HepG2 (cell line): ENCODE measurements at regions not wholly inside any gene's neighbourhood (a gene's known extent, or its start where the extent isn't known, plus 50 kb on each side); places are given as distances from the start of the nearest gene placed in this dataset.

ENCODE experiments used
- ATAC-seq: fragments of 200-7000 bp; cut with Tn5 transposase; 3 replicates; pipeline ENCODE4 v1.9.1; 2020; ENCODE audit warnings: mild to moderate bottlenecking, moderate library complexity
- BruUV-seq: library from RNA; stranded (reverse); fragments of 400-500 nt; replicated peaks from 2 replicates; lab custom pipeline; 2021; lab: Mats Ljungman, UMichigan
- CTCF ChIA-PET: fragments of 300-600 bp; formaldehyde crosslinking; extraction: SDS; loops from one replicate; lab custom pipeline; 2021; ENCODE audit warnings: low total read pairs, inconsistent platforms, low intra/inter-chr PET ratio; lab: Yijun Ruan, JAX
- POLR2A ChIA-PET: fragments of 350-600 bp; sonication (Branson Sonifier 250); formaldehyde crosslinking; loops from one replicate; lab custom pipeline; 2020; ENCODE audit warnings: antibody characterized with exemption, inconsistent platforms; lab: Yijun Ruan, JAX
- DNase-seq: peaks from one replicate; pipeline ENCODE4 v3.0.0-alpha.2; 2015; ENCODE audit warnings: low spot score
- FAIRE-seq: peaks from 3 replicates; lab custom pipeline; 2011; peaks lifted over from hg19 to GRCh38; lab: Jason Lieb, UNC
- H2AFZ ChIP-seq: one replicate; pipeline ENCODE4 v1.6.1; 2011; ENCODE audit warnings: low read length, inconsistent platforms
- H3K27ac ChIP-seq: fragments of 300-600 bp; 3 replicates; pipeline ENCODE4 v1.8.0; 2011; ENCODE audit warnings: mixed run types, mild to moderate bottlenecking, mixed read lengths, low read length, inconsistent platforms; ENCODE audit not compliant: insufficient read depth; ENCODE audit errors: extremely low read length
- H3K27me3 ChIP-seq, 2 experiments: fragments of 200-600 bp in 1 of 2; 2 replicates in 1 of 2; 3 replicates in 1 of 2; pipeline versions ENCODE4 v1.6.0 to v1.8.0; 2011; ENCODE audit warnings: low read length in 2 of 2, mild to moderate bottlenecking in 2 of 2, moderate library complexity in 2 of 2, inconsistent platforms in 1 of 2; ENCODE audit not compliant: insufficient read depth in 2 of 2, control insufficient read depth in 1 of 2
- H3K36me3 ChIP-seq, 2 experiments: fragments of 200-600 bp in 1 of 2; replicated peaks in 1 of 2; 2 replicates in 1 of 2; 3 replicates in 1 of 2; pipeline versions ENCODE4 v1.5.1 to v1.8.0; 2011; ENCODE audit warnings: low read length in 2 of 2, inconsistent platforms in 1 of 2; ENCODE audit not compliant: insufficient read depth in 2 of 2, control insufficient read depth in 1 of 2
- H3K4me1 ChIP-seq: 2 replicates; pipeline ENCODE4 v1.5.1; 2012; ENCODE audit warnings: low read length, inconsistent platforms; ENCODE audit not compliant: insufficient read depth
- H3K4me2 ChIP-seq: 2 replicates; pipeline ENCODE4 v1.6.0; 2011; ENCODE audit warnings: low read depth, low read length, inconsistent platforms
- H3K4me3 ChIP-seq, 3 experiments: fragments of 200-600 bp in 1 of 3; sonication (generic), shearing (Covaris generic) in 1 of 3; replicated peaks in 1 of 3; 2 replicates each; pipeline ENCODE4 v1.5.1; 2011 to 2016; ENCODE audit warnings: low read length in 3 of 3, inconsistent platforms in 2 of 3, low read depth in 2 of 3, mild to moderate bottlenecking in 2 of 3, control low read depth in 1 of 3, mixed read lengths in 1 of 3; ENCODE audit not compliant: insufficient read depth in 1 of 3
- H3K79me2 ChIP-seq: one replicate; pipeline ENCODE4 v1.6.1; 2011; ENCODE audit warnings: low read length, inconsistent platforms; ENCODE audit not compliant: insufficient read depth
- H3K9ac ChIP-seq: 2 replicates; pipeline ENCODE4 v1.6.0; 2011; ENCODE audit warnings: mild to moderate bottlenecking, low read depth, low read length, inconsistent platforms; ENCODE audit not compliant: insufficient read depth
- H3K9me3 ChIP-seq: 2 replicates; pipeline ENCODE4 v1.5.1; 2012; ENCODE audit warnings: mild to moderate bottlenecking, low read length
- H4K20me1 ChIP-seq: 2 replicates; pipeline ENCODE4 v1.6.0; 2011; ENCODE audit warnings: inconsistent platforms, mild to moderate bottlenecking, low read length, moderate library complexity; ENCODE audit not compliant: insufficient read depth
- BORCS8-MEF2B ChIP-seq: sonication (generic); formaldehyde crosslinking; IDR thresholded peaks from 2 replicates; pipeline ENCODE4 v1.8.0; 2022; ENCODE audit warnings: mild to moderate bottlenecking, missing genetic modification reagents
- E2F2 ChIP-seq: sonication (generic); formaldehyde crosslinking; IDR thresholded peaks from 2 replicates; pipeline ENCODE4 v1.4.0; 2020; ENCODE audit warnings: missing genetic modification reagents, borderline replicate concordance
- FOXP4 ChIP-seq: sonication (generic); formaldehyde crosslinking; IDR thresholded peaks from 2 replicates; pipeline ENCODE4 v1.4.0; 2020; ENCODE audit warnings: missing genetic modification reagents
- ZNF142 ChIP-seq: sonication (generic); formaldehyde crosslinking; IDR thresholded peaks from 2 replicates; pipeline ENCODE4 v1.4.0; 2020; ENCODE audit warnings: missing genetic modification reagents
- ZNF230 ChIP-seq: sonication (generic); formaldehyde crosslinking; IDR thresholded peaks from 2 replicates; pipeline ENCODE4 v1.4.0; 2020; ENCODE audit warnings: mild to moderate bottlenecking, missing genetic modification reagents
- ZNF556 ChIP-seq: sonication (generic); formaldehyde crosslinking; IDR thresholded peaks from 2 replicates; pipeline ENCODE4 v1.4.0; 2020; ENCODE audit warnings: mild to moderate bottlenecking, missing genetic modification reagents, borderline replicate concordance
- ZNF580 ChIP-seq: IDR thresholded peaks from 2 replicates; pipeline ENCODE4 v1.6.1; 2016; ENCODE audit warnings: low read depth, borderline replicate concordance
- ZSCAN9 ChIP-seq: IDR thresholded peaks from 2 replicates; pipeline ENCODE4 v1.6.1; 2016; ENCODE audit warnings: borderline replicate concordance
- WGBS: methylation state at CpG from one replicate; pipeline ENCODE4 v1.1.6; 2017; ENCODE audit warnings: low lambda C conversion rate; 5-methylcytosine and 5-hydroxymethylcytosine counted together
- in situ Hi-C: cut with HindIII; loops from 2 replicates; pipeline ENCODE4 v1.10.0; 2017; ENCODE audit warnings: low pct_unique_long_range_greater_than_20kb; ENCODE audit not compliant: extremely low pct_ligation_motif_present
- intact Hi-C: fragments of 100-400 bp; cut with micrococcal nuclease; formaldehyde crosslinking; loops from one replicate; pipeline ENCODE4 v1.10.0; 2022; ENCODE audit not compliant: unreplicated experiment

- BruUV-seq: no TSS peak
- ChIA-PET POLR2A (no interaction called here), CTCF (no interaction called here)
- H3K4me1 ChIP-seq: no peaks in the 10 kb centered on the region
- no peaks in the 10 kb centered on the region for H3K36me3 ChIP-seq
- in situ Hi-C loops: no loop called here
- TF ChIP-seq BORCS8-MEF2B (CRISPR knock-in tag) (no peak), E2F2 (CRISPR knock-in tag) (no peak), FOXP4 (no peak)
- TF ChIP-seq, all 625 proteins: peak for 0
- Histone ChIP-seq H3K27me3 (no peaks in the 10 kb centered on the region; a peak in 1 of 5 replicates), H3K79me2 (no peaks in the 10 kb centered on the region), H3K27ac (no peak overlapping the region), H3K4me2 (no peak overlapping the region), H3K9me3 (no peaks in the 10 kb centered on the region), H3K9ac (no peak overlapping the region), H3K4me3 (no peak overlapping the region), H2AFZ (no peak overlapping the region), H4K20me1 (no peaks in the 10 kb centered on the region)
- ATAC-seq (no peak), FAIRE-seq (no peak), DNase-seq (no peak)
- WGBS: 45% methylated on average over 1 of the region's 1 CpG
- intact Hi-C loops: no loop called here
These were observed 102.0 kb downstream of the LHX9 start for GRCh38 chr1:198019126-198019525.

GRCh38 chr1:198024336-198024735 is 107.2 kb downstream of the LHX9 start:
- BruUV-seq: no TSS peak
- intact Hi-C loops: no loop called here
- 17% methylated on average over 4 of the region's 4 CpGs for WGBS
- no peaks in the 10 kb centered on the region for H3K79me2 ChIP-seq
- FAIRE-seq (no peak), ATAC-seq (no peak), DNase-seq (no peak)
- POLR2A ChIA-PET: no interaction called here
- no peaks in the 10 kb centered on the region for H4K20me1 ChIP-seq
- H3K9ac ChIP-seq: no peak overlapping the region
- H3K4me1 ChIP-seq: no peaks in the 10 kb centered on the region
- no peak overlapping the region for H3K4me3 ChIP-seq
- H3K4me2 ChIP-seq: no peak overlapping the region
- no peak overlapping the region for H2AFZ ChIP-seq
- no peaks in the 10 kb centered on the region for H3K36me3 ChIP-seq
- in situ Hi-C loops: no loop called here
- H3K27ac ChIP-seq: no peak overlapping the region
- CTCF ChIA-PET: no interaction called here
- H3K9me3 ChIP-seq: no peaks in the 10 kb centered on the region
- H3K27me3 ChIP-seq: no peaks in the 10 kb centered on the region; a peak in 1 of 5 replicates
- TF ChIP-seq ZNF142 (CRISPR knock-in tag) (no peak), ZNF580 (CRISPR knock-in tag) (no peak), ZSCAN9 (CRISPR knock-in tag) (no peak), ZNF230 (CRISPR knock-in tag) (no peak), ZNF556 (no peak)
